ENCODE measurements at regions not wholly inside any gene's neighbourhood (a gene's known extent, or its start where the extent isn't known, plus 50 kb on each side); places are given as distances from the start of the nearest gene placed in this dataset.
A peak's percentile ranks its signal among the peaks of the same experiment; 100 is the strongest.
"Not testable (repeated sequence)": the region's sequence is repeated elsewhere in the genome, so short reads cannot be mapped to it uniquely, and the experiment has no call there.

GRCh38 chr4:57360681-57361080 is 250.5 kb upstream of the IGFBP7 start:
- no peak for TF ChIP-seq CTCF (conservative IDR thresholded peaks at IDR 0.05; ENCODE audit: low read depth, low read length)
- no peak overlapping the region for H3K4me3 ChIP-seq (ENCODE audit: low read length)
- DNase-seq (ENCODE audit: low read depth), result no peak

- no peak for DNase-seq (ENCODE audit: low read depth)
- no peak overlapping the region for H3K4me3 ChIP-seq (ENCODE audit: low read length)
- no peak for TF ChIP-seq CTCF (conservative IDR thresholded peaks at IDR 0.05; ENCODE audit: low read depth, low read length)
These were observed 245.0 kb upstream of the IGFBP7 start for GRCh38 chr4:57355101-57355665.

- H3K4me3 ChIP-seq (ENCODE audit: low read length), result no peak overlapping the region
- no peak for TF ChIP-seq CTCF (conservative IDR thresholded peaks at IDR 0.05; ENCODE audit: low read depth, low read length)
- no peak for DNase-seq (ENCODE audit: low read depth)
These were observed 241.5 kb upstream of the IGFBP7 start for GRCh38 chr4:57351731-57352130.

- peak; percentile 63 for DNase-seq (ENCODE audit: low read depth)
- no peak for TF ChIP-seq CTCF (conservative IDR thresholded peaks at IDR 0.05; ENCODE audit: low read depth, low read length)
- H3K4me3 ChIP-seq (ENCODE audit: low read length), result no peak overlapping the region
These were observed 234.1 kb upstream of the IGFBP7 start for GRCh38 chr4:57344296-57344695.

- H3K4me3 ChIP-seq (ENCODE audit: low read length), result no peak overlapping the region
- peak; percentile 2 for DNase-seq (ENCODE audit: low read depth)
- no peak for TF ChIP-seq CTCF (conservative IDR thresholded peaks at IDR 0.05; ENCODE audit: low read depth, low read length)
These were observed 232.2 kb upstream of the IGFBP7 start for GRCh38 chr4:57342411-57342810.

- not testable (repeated sequence) for H3K4me3 ChIP-seq (ENCODE audit: low read length); DNase-seq (ENCODE audit: low read depth)
These were observed 228.7 kb upstream of the IGFBP7 start for GRCh38 chr4:57338861-57339260.

- DNase-seq (ENCODE audit: low read depth), result no peak
- H3K4me3 ChIP-seq (ENCODE audit: low read length), result no peak overlapping the region
- no peak for TF ChIP-seq CTCF (conservative IDR thresholded peaks at IDR 0.05; ENCODE audit: low read depth, low read length)
These were observed 223.5 kb upstream of the IGFBP7 start for GRCh38 chr4:57333684-57334083.

- DNase-seq (ENCODE audit: low read depth), result no peak
- H3K4me3 ChIP-seq (ENCODE audit: low read length), result no peak overlapping the region
- TF ChIP-seq CTCF (conservative IDR thresholded peaks at IDR 0.05; ENCODE audit: low read depth, low read length), result no peak
These were observed 221.8 kb upstream of the IGFBP7 start for GRCh38 chr4:57331959-57332358.
